K562 (cell line): ENCODE measurements at regions not wholly inside any gene's neighbourhood (a gene's known extent, or its start where the extent isn't known, plus 50 kb on each side); places are given as distances from the start of the nearest gene placed in this dataset.

ENCODE experiments used
- ATAC-seq: fragments of 200-7000 bp; cut with Tn5 transposase; 3 replicates; pipeline ENCODE4 v1.9.1; 2020; ENCODE audit warnings: moderate library complexity
- BruUV-seq: library from RNA; stranded (reverse); fragments of 400-500 nt; replicated peaks from 2 replicates; lab custom pipeline; 2021; lab: Mats Ljungman, UMichigan
- CTCF ChIA-PET: fragments of 300-600 bp; formaldehyde crosslinking; extraction: SDS; loops from one replicate; lab custom pipeline; 2021; ENCODE audit warnings: low intra/inter-chr PET ratio; lab: Yijun Ruan, JAX
- POLR2A ChIA-PET: fragments of 300-600, 350-650 bp; sonication (Branson Sonifier 250); formaldehyde crosslinking; extraction: SDS; loops from one replicate; lab custom pipeline; 2021; ENCODE audit warnings: antibody characterized with exemption, inconsistent platforms; lab: Yijun Ruan, JAX
- DNase-seq, 4 experiments: peaks; one replicate each; pipeline versions ENCODE4 v3.0.0 to v3.0.0-alpha.2; 2011 to 2018; ENCODE audit warnings: low spot score in 3 of 4, mixed read lengths in 3 of 4; ENCODE audit errors: extremely low read depth in 1 of 4
- FAIRE-seq: peaks from 2 replicates; lab custom pipeline; 2011; peaks lifted over from hg19 to GRCh38; lab: Jason Lieb, UNC
- H2AFZ ChIP-seq: 2 replicates; pipeline ENCODE4 v1.6.0; 2011; ENCODE audit warnings: low read depth, low read length, control low read depth, inconsistent platforms
- H3K27ac ChIP-seq: fragments of 200-600 bp; 3 replicates; pipeline ENCODE4 v1.8.0; 2011; ENCODE audit warnings: low read depth, mild to moderate bottlenecking, control low read depth, inconsistent platforms, low read length, moderate library complexity, mixed read lengths; ENCODE audit errors: extremely low read depth
- H3K27me3 ChIP-seq, 2 experiments: fragments of 300-600 bp in 1 of 2; 2 replicates in 1 of 2; 3 replicates in 1 of 2; pipeline versions ENCODE4 v1.6.0 to v1.8.0; 2011; ENCODE audit warnings: inconsistent platforms in 2 of 2, low read length in 2 of 2, mild to moderate bottlenecking in 1 of 2, mixed read lengths in 1 of 2, moderate library complexity in 1 of 2; ENCODE audit not compliant: control insufficient read depth in 2 of 2, insufficient read depth in 2 of 2
- H3K36me3 ChIP-seq: fragments of 300-600 bp; 3 replicates; pipeline ENCODE4 v1.8.0; 2011; ENCODE audit warnings: mild to moderate bottlenecking, low read length, inconsistent platforms; ENCODE audit not compliant: control insufficient read depth, insufficient read depth
- H3K4me1 ChIP-seq, 2 experiments: fragments of 200-600 bp in 1 of 2; replicated peaks in 1 of 2; 2 replicates in 1 of 2; 3 replicates in 1 of 2; pipeline versions ENCODE4 v1.5.1 to v1.8.0; 2011; ENCODE audit warnings: inconsistent platforms in 2 of 2, low read length in 2 of 2, mild to moderate bottlenecking in 1 of 2, mixed read lengths in 1 of 2, moderate library complexity in 1 of 2; ENCODE audit not compliant: control insufficient read depth in 2 of 2, insufficient read depth in 2 of 2
- H3K4me2 ChIP-seq: 2 replicates; pipeline ENCODE4 v1.6.1; 2011; ENCODE audit warnings: low read length, control low read depth, inconsistent platforms, mixed read lengths; ENCODE audit not compliant: insufficient read depth
- H3K4me3 ChIP-seq: fragments of 200-600 bp; sonication (generic), shearing (Covaris generic); 2 replicates; pipeline ENCODE4 v1.5.1; 2016; ENCODE audit warnings: control low read depth, inconsistent platforms
- H3K79me2 ChIP-seq: fragments of 200-600 bp; 3 replicates; pipeline ENCODE4 v1.8.0; 2011; ENCODE audit warnings: low read length, inconsistent platforms; ENCODE audit not compliant: control insufficient read depth, insufficient read depth
- H3K9ac ChIP-seq, 2 experiments: 2 replicates each; pipeline versions ENCODE4 v1.6.0 to v1.6.1; 2011; ENCODE audit warnings: low read depth in 2 of 2, low read length in 2 of 2, control low read depth in 1 of 2, inconsistent platforms in 1 of 2, mild to moderate bottlenecking in 1 of 2, mixed read lengths in 1 of 2; ENCODE audit not compliant: insufficient read depth in 1 of 2
- H3K9me1 ChIP-seq: one replicate; pipeline ENCODE4 v1.6.0; 2011; ENCODE audit warnings: inconsistent platforms, mild to moderate bottlenecking, low read length, moderate library complexity; ENCODE audit not compliant: control insufficient read depth, insufficient read depth
- H3K9me3 ChIP-seq: replicated peaks from 2 replicates; pipeline ENCODE4 v1.5.1; 2011; ENCODE audit warnings: low read depth, low read length, inconsistent platforms; ENCODE audit not compliant: control insufficient read depth, insufficient read depth
- H4K20me1 ChIP-seq: replicated peaks from 2 replicates; pipeline ENCODE4 v1.6.1; 2011; ENCODE audit warnings: low read length, inconsistent platforms, mixed read lengths; ENCODE audit not compliant: control insufficient read depth, insufficient read depth
- CREB1 ChIP-seq, 2 experiments: sonication (generic) in 1 of 2; formaldehyde crosslinking in 1 of 2; IDR thresholded peaks; 2 replicates each; pipeline versions ENCODE4 v1.6.1 to v1.8.0; 2012 to 2022; ENCODE audit warnings: inconsistent platforms in 1 of 2, mild to moderate bottlenecking in 1 of 2, missing genetic modification reagents in 1 of 2, moderate library complexity in 1 of 2
- SIN3B ChIP-seq: fragments of 450-650 bp; IDR thresholded peaks from 2 replicates; pipeline ENCODE4 v1.6.1; 2017; ENCODE audit warnings: low read depth, mild to moderate bottlenecking, moderate library complexity
- SMARCE1 ChIP-seq: fragments of 450-650 bp; IDR thresholded peaks from 2 replicates; pipeline ENCODE4 v1.7.1; 2016; ENCODE audit warnings: mild to moderate bottlenecking
- WHSC1 ChIP-seq: IDR thresholded peaks from one replicate; pipeline ENCODE4 v1.6.1; 2012; ENCODE audit warnings: low read length, control low read depth, inconsistent platforms
- ZBED1 ChIP-seq: IDR thresholded peaks from 2 replicates; pipeline ENCODE4 v1.6.1; 2014
- ZNF23 ChIP-seq: fragments of 250-450 bp; sonication (Bioruptor Pico); IDR thresholded peaks from 2 replicates; pipeline ENCODE4 v1.4.0; 2020; ENCODE audit warnings: mild to moderate bottlenecking
- WGBS: fragments of 100-300 bp; shearing (Covaris generic); methylation state at CpG from one replicate; pipeline ENCODE4 v1.1.6; 2016; ENCODE audit warnings: low coverage, mixed read lengths; ENCODE audit not compliant: insufficient coverage; ENCODE audit errors: missing lambda C conversion rate; 5-methylcytosine and 5-hydroxymethylcytosine counted together
- in situ Hi-C: fragments of 300-500 bp; cut with MboI; formaldehyde crosslinking; loops from 4 replicates; pipeline ENCODE4 v1.15.0; 2018; ENCODE audit warnings: inconsistent platforms, mixed read lengths
- intact Hi-C: fragments of 100-400 bp; cut with micrococcal nuclease; formaldehyde crosslinking; loops from 2 replicates; pipeline ENCODE4 v1.14.2; 2022
- TF ChIP-seq, protein P1 (sequence below): fragments of 250-450 bp; sonication (Bioruptor Pico); IDR thresholded peaks from 2 replicates; pipeline ENCODE4 v1.8.0; 2022; ENCODE audit warnings: moderate library complexity, mild to moderate bottlenecking, inconsistent platforms
- TF ChIP-seq, protein P2 (sequence below): fragments of 250-450 bp; sonication (Bioruptor Pico); IDR thresholded peaks from 2 replicates; pipeline ENCODE4 v1.8.0; 2022; ENCODE audit warnings: inconsistent platforms, mild to moderate bottlenecking, moderate library complexity, borderline replicate concordance
- TF ChIP-seq, protein P3 (sequence below): sonication (generic); formaldehyde crosslinking; IDR thresholded peaks from 2 replicates; pipeline ENCODE4 v1.8.0; 2022; ENCODE audit warnings: mild to moderate bottlenecking, low read depth, missing genetic modification reagents

DNA sequence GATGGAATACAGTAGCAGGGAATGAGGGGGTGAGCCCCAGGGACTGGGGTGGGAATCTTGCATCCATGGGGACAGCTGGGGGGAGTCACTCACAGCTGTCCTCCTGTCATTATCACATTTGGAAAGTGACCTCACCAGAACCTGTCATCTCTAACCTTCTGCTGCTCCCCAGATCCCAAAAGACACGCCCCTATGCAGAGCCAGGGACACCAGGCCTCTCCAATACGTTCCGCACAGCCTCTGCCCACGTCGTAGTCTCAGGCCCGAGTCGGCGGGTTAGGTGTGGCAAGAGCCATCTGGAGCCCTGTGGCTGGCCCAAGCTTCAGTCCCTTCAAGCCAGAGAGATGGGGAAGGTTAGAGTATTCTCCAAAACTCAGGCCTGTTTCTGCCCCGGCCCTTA, 214.3 kb downstream of the ENGASE start (continued):
- TF ChIP-seq SMARCE1, result no peak
- no peak for TF ChIP-seq SIN3B

DNA sequence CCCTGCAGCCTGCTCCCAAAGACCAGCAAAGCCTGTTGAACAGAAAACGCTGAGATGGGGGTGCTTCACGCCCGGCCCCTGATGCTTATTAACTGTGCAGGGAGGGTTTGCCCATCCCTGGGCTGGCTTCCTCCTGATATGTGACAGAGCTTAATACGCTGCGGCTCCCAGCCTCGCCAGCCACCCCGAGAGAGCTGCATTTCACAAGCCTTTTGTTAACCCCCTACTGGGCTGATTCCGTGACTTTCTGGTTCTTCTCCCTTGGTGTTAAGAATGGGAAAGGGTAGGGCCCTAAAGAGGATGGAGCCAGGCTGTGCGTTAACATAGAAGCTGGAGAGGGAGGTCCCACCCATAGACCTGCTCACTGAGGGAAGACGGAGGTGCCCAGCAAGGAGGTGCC, 211.8 kb downstream of the ENGASE start:
- H3K4me1 ChIP-seq, result no peaks in the 10 kb centered on the region
- no peaks in the 10 kb centered on the region for H3K36me3 ChIP-seq
- H4K20me1 ChIP-seq, result peaks cover 10% of the 10 kb centered on the region; the same call in 1 of the 2 replicates
- in situ Hi-C loops (no loop called here), intact Hi-C loops (no loop called here)
- no peak overlapping the region for H2AFZ ChIP-seq
- ATAC-seq (no peak), FAIRE-seq (no peak), DNase-seq (no peak)
- H3K4me3 ChIP-seq, result no peak overlapping the region
- no peak overlapping the region for H3K27ac ChIP-seq
- no peak overlapping the region for H3K9ac ChIP-seq
- ChIA-PET POLR2A (no interaction called here), CTCF (no interaction called here)
- H3K9me3 ChIP-seq, result no peaks in the 10 kb centered on the region
- BruUV-seq, result no TSS peak
- H3K4me2 ChIP-seq, result no peak overlapping the region
- H3K79me2 ChIP-seq, result no peaks in the 10 kb centered on the region
- TF ChIP-seq ZBED1, result no peak
- TF ChIP-seq WHSC1, result no peak
- TF ChIP-seq, protein P1, sequence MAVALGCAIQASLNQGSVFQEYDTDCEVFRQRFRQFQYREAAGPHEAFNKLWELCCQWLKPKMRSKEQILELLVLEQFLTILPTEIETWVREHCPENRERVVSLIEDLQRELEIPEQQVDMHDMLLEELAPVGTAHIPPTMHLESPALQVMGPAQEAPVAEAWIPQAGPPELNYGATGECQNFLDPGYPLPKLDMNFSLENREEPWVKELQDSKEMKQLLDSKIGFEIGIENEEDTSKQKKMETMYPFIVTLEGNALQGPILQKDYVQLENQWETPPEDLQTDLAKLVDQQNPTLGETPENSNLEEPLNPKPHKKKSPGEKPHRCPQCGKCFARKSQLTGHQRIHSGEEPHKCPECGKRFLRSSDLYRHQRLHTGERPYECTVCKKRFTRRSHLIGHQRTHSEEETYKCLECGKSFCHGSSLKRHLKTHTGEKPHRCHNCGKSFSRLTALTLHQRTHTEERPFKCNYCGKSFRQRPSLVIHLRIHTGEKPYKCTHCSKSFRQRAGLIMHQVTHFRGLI (CRISPR knock-in tag), result no peak
- TF ChIP-seq CREB1 (IDR thresholded peaks at IDR 0.05), result no peak
- no peak for TF ChIP-seq CREB1 (CRISPR knock-in tag; IDR thresholded peaks at IDR 0.05)
- TF ChIP-seq, protein P2, sequence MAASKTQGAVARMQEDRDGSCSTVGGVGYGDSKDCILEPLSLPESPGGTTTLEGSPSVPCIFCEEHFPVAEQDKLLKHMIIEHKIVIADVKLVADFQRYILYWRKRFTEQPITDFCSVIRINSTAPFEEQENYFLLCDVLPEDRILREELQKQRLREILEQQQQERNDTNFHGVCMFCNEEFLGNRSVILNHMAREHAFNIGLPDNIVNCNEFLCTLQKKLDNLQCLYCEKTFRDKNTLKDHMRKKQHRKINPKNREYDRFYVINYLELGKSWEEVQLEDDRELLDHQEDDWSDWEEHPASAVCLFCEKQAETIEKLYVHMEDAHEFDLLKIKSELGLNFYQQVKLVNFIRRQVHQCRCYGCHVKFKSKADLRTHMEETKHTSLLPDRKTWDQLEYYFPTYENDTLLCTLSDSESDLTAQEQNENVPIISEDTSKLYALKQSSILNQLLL (CRISPR knock-in tag), result no peak
- no peak for TF ChIP-seq ZNF23 (CRISPR knock-in tag)
- TF ChIP-seq, protein P3, sequence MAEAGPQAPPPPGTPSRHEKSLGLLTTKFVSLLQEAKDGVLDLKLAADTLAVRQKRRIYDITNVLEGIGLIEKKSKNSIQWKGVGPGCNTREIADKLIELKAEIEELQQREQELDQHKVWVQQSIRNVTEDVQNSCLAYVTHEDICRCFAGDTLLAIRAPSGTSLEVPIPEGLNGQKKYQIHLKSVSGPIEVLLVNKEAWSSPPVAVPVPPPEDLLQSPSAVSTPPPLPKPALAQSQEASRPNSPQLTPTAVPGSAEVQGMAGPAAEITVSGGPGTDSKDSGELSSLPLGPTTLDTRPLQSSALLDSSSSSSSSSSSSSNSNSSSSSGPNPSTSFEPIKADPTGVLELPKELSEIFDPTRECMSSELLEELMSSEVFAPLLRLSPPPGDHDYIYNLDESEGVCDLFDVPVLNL (CRISPR knock-in tag), result no peak
- peaks cover 4 to 32% of the 10 kb centered on the region in 2 experiments; a peak in 3 of 5 replicates for H3K27me3 ChIP-seq
- 0% methylated on average over 10 of the region's 10 CpGs for WGBS
- no peaks in the 10 kb centered on the region for H3K9me1 ChIP-seq
